HepG2 (cell line): ENCODE measurements at regions not wholly inside any gene's neighbourhood (a gene's known extent, or its start where the extent isn't known, plus 50 kb on each side); places are given as distances from the start of the nearest gene placed in this dataset.

ENCODE experiments used
- ATAC-seq: fragments of 200-7000 bp; cut with Tn5 transposase; 3 replicates; pipeline ENCODE4 v1.9.1; 2020; ENCODE audit warnings: mild to moderate bottlenecking, moderate library complexity
- BruUV-seq: library from RNA; stranded (reverse); fragments of 400-500 nt; replicated peaks from 2 replicates; lab custom pipeline; 2021; lab: Mats Ljungman, UMichigan
- CTCF ChIA-PET: fragments of 300-600 bp; formaldehyde crosslinking; extraction: SDS; loops from one replicate; lab custom pipeline; 2021; ENCODE audit warnings: low total read pairs, inconsistent platforms, low intra/inter-chr PET ratio; lab: Yijun Ruan, JAX
- POLR2A ChIA-PET: fragments of 350-600 bp; sonication (Branson Sonifier 250); formaldehyde crosslinking; loops from one replicate; lab custom pipeline; 2020; ENCODE audit warnings: antibody characterized with exemption, inconsistent platforms; lab: Yijun Ruan, JAX
- DNase-seq: peaks from one replicate; pipeline ENCODE4 v3.0.0-alpha.2; 2015; ENCODE audit warnings: low spot score
- FAIRE-seq: peaks from 3 replicates; lab custom pipeline; 2011; peaks lifted over from hg19 to GRCh38; lab: Jason Lieb, UNC
- H2AFZ ChIP-seq: one replicate; pipeline ENCODE4 v1.6.1; 2011; ENCODE audit warnings: low read length, inconsistent platforms
- H3K27ac ChIP-seq: fragments of 300-600 bp; 3 replicates; pipeline ENCODE4 v1.8.0; 2011; ENCODE audit warnings: mixed run types, mild to moderate bottlenecking, mixed read lengths, low read length, inconsistent platforms; ENCODE audit not compliant: insufficient read depth; ENCODE audit errors: extremely low read length
- H3K27me3 ChIP-seq, 2 experiments: fragments of 200-600 bp in 1 of 2; 2 replicates in 1 of 2; 3 replicates in 1 of 2; pipeline versions ENCODE4 v1.6.0 to v1.8.0; 2011; ENCODE audit warnings: low read length in 2 of 2, mild to moderate bottlenecking in 2 of 2, moderate library complexity in 2 of 2, inconsistent platforms in 1 of 2; ENCODE audit not compliant: insufficient read depth in 2 of 2, control insufficient read depth in 1 of 2
- H3K36me3 ChIP-seq, 2 experiments: fragments of 200-600 bp in 1 of 2; replicated peaks in 1 of 2; 2 replicates in 1 of 2; 3 replicates in 1 of 2; pipeline versions ENCODE4 v1.5.1 to v1.8.0; 2011; ENCODE audit warnings: low read length in 2 of 2, inconsistent platforms in 1 of 2; ENCODE audit not compliant: insufficient read depth in 2 of 2, control insufficient read depth in 1 of 2
- H3K4me1 ChIP-seq: 2 replicates; pipeline ENCODE4 v1.5.1; 2012; ENCODE audit warnings: low read length, inconsistent platforms; ENCODE audit not compliant: insufficient read depth
- H3K4me2 ChIP-seq: 2 replicates; pipeline ENCODE4 v1.6.0; 2011; ENCODE audit warnings: low read depth, low read length, inconsistent platforms
- H3K4me3 ChIP-seq, 3 experiments: fragments of 200-600 bp in 1 of 3; sonication (generic), shearing (Covaris generic) in 1 of 3; replicated peaks in 1 of 3; 2 replicates each; pipeline ENCODE4 v1.5.1; 2011 to 2016; ENCODE audit warnings: low read length in 3 of 3, inconsistent platforms in 2 of 3, low read depth in 2 of 3, mild to moderate bottlenecking in 2 of 3, control low read depth in 1 of 3, mixed read lengths in 1 of 3; ENCODE audit not compliant: insufficient read depth in 1 of 3
- H3K79me2 ChIP-seq: one replicate; pipeline ENCODE4 v1.6.1; 2011; ENCODE audit warnings: low read length, inconsistent platforms; ENCODE audit not compliant: insufficient read depth
- H3K9ac ChIP-seq: 2 replicates; pipeline ENCODE4 v1.6.0; 2011; ENCODE audit warnings: mild to moderate bottlenecking, low read depth, low read length, inconsistent platforms; ENCODE audit not compliant: insufficient read depth
- H3K9me3 ChIP-seq: 2 replicates; pipeline ENCODE4 v1.5.1; 2012; ENCODE audit warnings: mild to moderate bottlenecking, low read length
- H4K20me1 ChIP-seq: 2 replicates; pipeline ENCODE4 v1.6.0; 2011; ENCODE audit warnings: inconsistent platforms, mild to moderate bottlenecking, low read length, moderate library complexity; ENCODE audit not compliant: insufficient read depth
- GABPB1 ChIP-seq: IDR thresholded peaks from 2 replicates; pipeline ENCODE4 v1.6.1; 2016; ENCODE audit warnings: mild to moderate bottlenecking, missing genetic modification reagents, moderate library complexity, missing compliant biosample characterization
- JUNB ChIP-seq: sonication (generic); formaldehyde crosslinking; IDR thresholded peaks from 2 replicates; pipeline ENCODE4 v1.8.0; 2022; ENCODE audit warnings: missing genetic modification reagents, mild to moderate bottlenecking, borderline replicate concordance
- LCORL ChIP-seq, 2 experiments: fragments of 450-650 bp in 1 of 2; sonication (generic) in 1 of 2; formaldehyde crosslinking in 1 of 2; IDR thresholded peaks; 2 replicates each; pipeline versions ENCODE4 v1.5.0 to v1.6.1; 2017 to 2020; ENCODE audit warnings: antibody characterized with exemption in 1 of 2, missing genetic modification reagents in 1 of 2
- MLX ChIP-seq: IDR thresholded peaks from 2 replicates; pipeline ENCODE4 v1.6.1; 2016
- PBX2 ChIP-seq: IDR thresholded peaks from 2 replicates; pipeline ENCODE4 v1.6.1; 2016; ENCODE audit warnings: control low read depth
- POLR2AphosphoS5 ChIP-seq: IDR thresholded peaks from 2 replicates; pipeline ENCODE4 v1.6.1; 2012; ENCODE audit warnings: low read depth, low read length
- RAD51 ChIP-seq: fragments of 450-650 bp; IDR thresholded peaks from 2 replicates; pipeline ENCODE4 v1.6.1; 2016; ENCODE audit warnings: borderline replicate concordance
- RFX1 ChIP-seq: fragments of 450-650 bp; IDR thresholded peaks from 2 replicates; pipeline ENCODE4 v1.6.1; 2017
- ZNF275 ChIP-seq: sonication (generic); formaldehyde crosslinking; IDR thresholded peaks from 2 replicates; pipeline ENCODE4 v1.8.0; 2022; ENCODE audit warnings: missing genetic modification reagents, mild to moderate bottlenecking, inconsistent platforms, borderline replicate concordance
- ZNF501 ChIP-seq: sonication (generic); formaldehyde crosslinking; IDR thresholded peaks from 2 replicates; pipeline ENCODE4 v1.5.1; 2020; ENCODE audit warnings: mild to moderate bottlenecking, moderate library complexity, missing genetic modification reagents
- ZNF570 ChIP-seq: sonication (generic); formaldehyde crosslinking; IDR thresholded peaks from 2 replicates; pipeline ENCODE4 v1.4.0; 2020; ENCODE audit warnings: mild to moderate bottlenecking, missing genetic modification reagents, borderline replicate concordance
- ZNF609 ChIP-seq: sonication (generic); formaldehyde crosslinking; IDR thresholded peaks from 2 replicates; pipeline ENCODE4 v1.4.0; 2020; ENCODE audit warnings: mild to moderate bottlenecking, missing genetic modification reagents, borderline replicate concordance
- WGBS: methylation state at CpG from one replicate; pipeline ENCODE4 v1.1.6; 2017; ENCODE audit warnings: low lambda C conversion rate; 5-methylcytosine and 5-hydroxymethylcytosine counted together
- in situ Hi-C: cut with HindIII; loops from 2 replicates; pipeline ENCODE4 v1.10.0; 2017; ENCODE audit warnings: low pct_unique_long_range_greater_than_20kb; ENCODE audit not compliant: extremely low pct_ligation_motif_present
- intact Hi-C: fragments of 100-400 bp; cut with micrococcal nuclease; formaldehyde crosslinking; loops from one replicate; pipeline ENCODE4 v1.10.0; 2022; ENCODE audit not compliant: unreplicated experiment

- Histone ChIP-seq H3K79me2 (no peaks in the 10 kb centered on the region), H3K4me1 (peaks cover 23% of the 10 kb centered on the region), H3K27ac (no peak overlapping the region), H3K36me3 (no peaks in the 10 kb centered on the region), H3K4me3 (no peak overlapping the region), H3K4me2 (no peak overlapping the region), H3K27me3 (no peaks in the 10 kb centered on the region; a peak in 1 of 5 replicates), H2AFZ (no peak overlapping the region), H3K9me3 (peaks cover 11% of the 10 kb centered on the region; the same call in 1 of the 2 replicates), H4K20me1 (no peaks in the 10 kb centered on the region), H3K9ac (no peak overlapping the region)
- no TSS peak for BruUV-seq
- TF ChIP-seq RFX1 (no peak), ZNF570 (CRISPR knock-in tag) (no peak), RAD51 (no peak), MLX (no peak), LCORL (IDR thresholded peaks at IDR 0.05) (peak; percentile 51; the same call in 1 of the 2 replicates), LCORL (CRISPR knock-in tag; IDR thresholded peaks at IDR 0.05) (no peak), PBX2 (no peak)
- ATAC-seq = no peak
- DNase-seq = no peak
- CTCF ChIA-PET = no interaction called here
- FAIRE-seq = no peak
- WGBS = 24% methylated on average over 1 of the region's 1 CpG
- intact Hi-C loops (no loop called here), in situ Hi-C loops (no loop called here)
- POLR2A ChIA-PET = no interaction called here
Observed at GRCh38 chr11:27287205-27287604, 75.8 kb downstream of the CCDC34 start.

- Histone ChIP-seq H3K27me3 (no peaks in the 10 kb centered on the region; a peak in 1 of 5 replicates), H3K36me3 (no peaks in the 10 kb centered on the region), H3K4me3 (no peak overlapping the region), H3K4me1 (peaks cover 25% of the 10 kb centered on the region), H3K79me2 (no peaks in the 10 kb centered on the region), H2AFZ (no peak overlapping the region), H4K20me1 (no peaks in the 10 kb centered on the region), H3K9ac (no peak overlapping the region), H3K9me3 (no peaks in the 10 kb centered on the region), H3K4me2 (no peak overlapping the region), H3K27ac (no peak overlapping the region)
- ChIA-PET CTCF (no interaction called here), POLR2A (no interaction called here)
- ATAC-seq = no peak
- FAIRE-seq = no peak
- no peak for TF ChIP-seq JUNB (CRISPR knock-in tag)
- no peak for TF ChIP-seq GABPB1 (CRISPR knock-in tag)
- no peak for TF ChIP-seq ZNF609
- no peak for TF ChIP-seq POLR2AphosphoS5
- no peak for TF ChIP-seq ZNF501 (CRISPR knock-in tag)
- TF ChIP-seq ZNF275 (CRISPR knock-in tag) = no peak
- in situ Hi-C loops (no loop called here), intact Hi-C loops (no loop called here)
- WGBS = 60% methylated on average over 3 of the region's 3 CpGs
- no TSS peak for BruUV-seq
- DNase-seq = no peak
Observed at GRCh38 chr11:27285761-27286160, 77.3 kb downstream of the CCDC34 start.
